Glomerular visceral epithelial cell (primary cell): ENCODE measurements at regions not wholly inside any gene's neighbourhood (a gene's known extent, or its start where the extent isn't known, plus 50 kb on each side); places are given as distances from the start of the nearest gene placed in this dataset.

Experiments
- DNase-seq: peaks from one replicate; pipeline ENCODE4 v3.0.0-alpha.2; 2016; ENCODE audit errors: extremely low spot score

- DNase-seq = peak; percentile 35
Measured at GRCh38 chr5:118778941-118779340, 209.4 kb downstream of the DTWD2 start.

- peak; percentile 47 for DNase-seq
Measured at GRCh38 chr5:118777189-118777736, 211.1 kb downstream of the DTWD2 start.

- DNase-seq = peak; percentile 44
Measured at GRCh38 chr5:118776755-118777154, 211.6 kb downstream of the DTWD2 start.

GRCh38 chr5:118775790-118776499 lies 212.4 kb downstream of the DTWD2 start:
- peak; percentile 32 for DNase-seq

GRCh38 chr5:118768607-118769175 lies 219.7 kb downstream of the DTWD2 start:
- no peak for DNase-seq

- no peak for DNase-seq
Measured at GRCh38 chr5:118762291-118762690, 226.1 kb downstream of the DTWD2 start.

- no peak for DNase-seq
Measured at GRCh38 chr5:118761814-118762213, 226.5 kb downstream of the DTWD2 start.

GRCh38 chr5:118752969-118753368 lies 235.4 kb downstream of the DTWD2 start:
- DNase-seq = no peak

GRCh38 chr5:118736396-118736795 lies 252.0 kb downstream of the DTWD2 start:
- no peak for DNase-seq

GRCh38 chr5:118733394-118733793 lies 255.0 kb downstream of the DTWD2 start:
- no peak for DNase-seq

- DNase-seq = no peak
Measured at GRCh38 chr5:118728191-118728590, 260.2 kb downstream of the DTWD2 start.

- no peak for DNase-seq
Measured at GRCh38 chr5:118726891-118727290, 261.5 kb downstream of the DTWD2 start.

- peak; percentile 20 for DNase-seq
Measured at GRCh38 chr5:118723021-118723338, 265.4 kb downstream of the DTWD2 start.

- no peak for DNase-seq
Measured at GRCh38 chr5:118722122-118723020, 266.0 kb downstream of the DTWD2 start.

GRCh38 chr5:118711727-118712126 lies 276.6 kb downstream of the DTWD2 start:
- peak; percentile 61 for DNase-seq

GRCh38 chr5:118705959-118706667 lies 282.2 kb downstream of the DTWD2 start:
- DNase-seq = no peak

- no peak for DNase-seq
Measured at GRCh38 chr5:118703241-118703640, 285.1 kb downstream of the DTWD2 start.

GRCh38 chr5:118701791-118702190 lies 286.6 kb downstream of the DTWD2 start:
- peak; percentile 29 for DNase-seq

GRCh38 chr5:118700510-118700909 lies 287.8 kb downstream of the DTWD2 start:
- no peak for DNase-seq

GRCh38 chr5:118698774-118699173 lies 289.6 kb downstream of the DTWD2 start:
- no peak for DNase-seq

- no peak for DNase-seq
Measured at GRCh38 chr5:118696076-118696475, 292.3 kb downstream of the DTWD2 start.

GRCh38 chr5:118692811-118693342 lies 295.5 kb downstream of the DTWD2 start:
- no peak for DNase-seq
